HUES6 (cell line): ENCODE measurements at regions not wholly inside any gene's neighbourhood (a gene's known extent, or its start where the extent isn't known, plus 50 kb on each side); places are given as distances from the start of the nearest gene placed in this dataset.

Experiments
- H3K27ac ChIP-seq: 2 replicates; pipeline ENCODE4 v1.7.0; 2013; ENCODE audit warnings: low read depth, mild to moderate bottlenecking, low read length, inconsistent platforms
- H3K27me3 ChIP-seq: 2 replicates; pipeline ENCODE4 v1.6.1; 2013; ENCODE audit warnings: low read length; ENCODE audit not compliant: control insufficient read depth, insufficient read depth
- H3K36me3 ChIP-seq: 2 replicates; pipeline ENCODE4 v1.6.1; 2013; ENCODE audit warnings: low read length; ENCODE audit not compliant: control insufficient read depth, insufficient read depth
- H3K4me1 ChIP-seq: 2 replicates; pipeline ENCODE4 v1.6.1; 2013; ENCODE audit warnings: low read length; ENCODE audit not compliant: control insufficient read depth, insufficient read depth
- H3K4me3 ChIP-seq: 2 replicates; pipeline ENCODE4 v1.5.1; 2013; ENCODE audit warnings: low read depth, low read length
- H3K9ac ChIP-seq: one replicate; pipeline ENCODE4 v1.6.1; 2013; ENCODE audit warnings: mild to moderate bottlenecking, low read length
- H3K9me3 ChIP-seq: 2 replicates; pipeline ENCODE4 v1.6.1; 2013; ENCODE audit warnings: low read depth, low read length; ENCODE audit not compliant: control insufficient read depth, insufficient read depth

- Histone ChIP-seq H3K27me3 (no peaks in the 10 kb centered on the region), H3K9ac (no peak overlapping the region), H3K27ac (no peak overlapping the region), H3K4me3 (no peak overlapping the region), H3K36me3 (no peaks in the 10 kb centered on the region), H3K9me3 (no peaks in the 10 kb centered on the region), H3K4me1 (no peaks in the 10 kb centered on the region)
Measured at GRCh38 chr2:19033240-19033639, 325.2 kb downstream of the OSR1 start.

- Histone ChIP-seq H3K4me3 (no peak overlapping the region), H3K9me3 (no peaks in the 10 kb centered on the region), H3K36me3 (no peaks in the 10 kb centered on the region), H3K9ac (no peak overlapping the region), H3K27ac (no peak overlapping the region), H3K27me3 (no peaks in the 10 kb centered on the region), H3K4me1 (no peaks in the 10 kb centered on the region)
Measured at GRCh38 chr2:19031642-19032041, 326.8 kb downstream of the OSR1 start.

- Histone ChIP-seq H3K27me3 (no peaks in the 10 kb centered on the region), H3K9me3 (no peaks in the 10 kb centered on the region), H3K4me3 (no peak overlapping the region), H3K9ac (no peak overlapping the region), H3K36me3 (no peaks in the 10 kb centered on the region), H3K4me1 (no peaks in the 10 kb centered on the region), H3K27ac (no peak overlapping the region)
Measured at GRCh38 chr2:19029655-19030054, 328.8 kb downstream of the OSR1 start.

- Histone ChIP-seq H3K27me3 (no peaks in the 10 kb centered on the region), H3K4me3 (no peak overlapping the region), H3K4me1 (no peaks in the 10 kb centered on the region)
Measured at GRCh38 chr2:19028587-19029375, 329.6 kb downstream of the OSR1 start.

GRCh38 chr2:19027626-19028025, 330.8 kb downstream of the OSR1 start:
- Histone ChIP-seq H3K4me3 (no peak overlapping the region), H3K27me3 (no peaks in the 10 kb centered on the region), H3K36me3 (no peaks in the 10 kb centered on the region), H3K9ac (no peak overlapping the region), H3K9me3 (no peaks in the 10 kb centered on the region), H3K4me1 (no peaks in the 10 kb centered on the region), H3K27ac (no peak overlapping the region)

More at GRCh38 chr2:19028587-19029375, 329.6 kb downstream of the OSR1 start:
- H3K9me3 ChIP-seq = no peaks in the 10 kb centered on the region
- no peak overlapping the region for H3K27ac ChIP-seq
- no peaks in the 10 kb centered on the region for H3K36me3 ChIP-seq
- no peak overlapping the region for H3K9ac ChIP-seq

DNA sequence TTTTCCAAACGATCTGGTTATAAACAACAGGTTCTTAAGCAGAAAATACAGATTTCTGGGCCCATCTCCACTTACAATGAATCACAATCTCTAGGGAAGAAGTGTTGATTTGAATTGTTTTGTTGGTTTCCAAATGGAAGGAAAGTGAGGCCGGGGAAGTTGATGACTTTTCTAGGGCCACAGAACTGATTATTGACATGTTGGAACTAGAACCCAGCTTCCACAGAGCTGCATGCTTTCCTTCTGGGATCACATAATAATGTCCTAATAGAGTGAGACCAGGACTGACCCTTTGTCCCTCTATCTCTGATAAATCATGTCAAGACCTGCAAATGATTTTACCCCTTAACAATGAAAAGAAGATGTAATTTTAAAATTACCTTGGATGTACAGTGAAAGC, 332.2 kb downstream of the OSR1 start:
- H3K4me3 ChIP-seq = no peak overlapping the region
- H3K4me1 ChIP-seq = no peaks in the 10 kb centered on the region
- no peaks in the 10 kb centered on the region for H3K36me3 ChIP-seq
- no peak overlapping the region for H3K27ac ChIP-seq
- H3K9me3 ChIP-seq = no peaks in the 10 kb centered on the region
- H3K27me3 ChIP-seq = no peaks in the 10 kb centered on the region
- no peak overlapping the region for H3K9ac ChIP-seq

DNA sequence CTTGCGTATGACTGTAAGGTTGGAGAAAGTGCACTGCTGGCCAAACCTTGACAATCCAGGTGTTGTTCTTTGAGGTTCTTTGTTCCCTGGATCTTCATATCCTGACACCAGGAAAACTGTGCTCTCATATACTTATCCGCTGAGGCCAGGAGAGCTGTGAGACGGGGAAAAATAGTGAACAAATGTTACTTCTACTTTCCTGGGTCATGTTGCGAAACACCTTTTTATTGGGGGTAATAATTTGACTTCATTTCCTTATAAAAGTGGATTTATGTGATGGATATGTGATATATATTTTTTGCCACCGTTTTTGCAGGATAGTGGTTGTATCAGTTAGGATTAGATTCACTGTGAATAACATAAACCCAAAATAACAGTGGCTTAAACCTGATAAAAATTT, 336.1 kb downstream of the OSR1 start:
- H3K27ac ChIP-seq = no peak overlapping the region
- no peak overlapping the region for H3K9ac ChIP-seq
- H3K27me3 ChIP-seq = no peaks in the 10 kb centered on the region

GRCh38 chr2:19021721-19022120, 336.7 kb downstream of the OSR1 start:
- H3K27ac ChIP-seq = no peak overlapping the region
- H3K36me3 ChIP-seq = no peaks in the 10 kb centered on the region
- no peak overlapping the region for H3K9ac ChIP-seq
- no peak overlapping the region for H3K4me3 ChIP-seq
- no peaks in the 10 kb centered on the region for H3K9me3 ChIP-seq
- H3K27me3 ChIP-seq = no peaks in the 10 kb centered on the region
- no peaks in the 10 kb centered on the region; the same call in 1 of the 2 replicates for H3K4me1 ChIP-seq

More for the DNA sequence above, 336.1 kb downstream of the OSR1 start:
- Histone ChIP-seq H3K4me3 (no peak overlapping the region), H3K36me3 (no peaks in the 10 kb centered on the region), H3K9me3 (no peaks in the 10 kb centered on the region), H3K4me1 (no peaks in the 10 kb centered on the region; the same call in 1 of the 2 replicates)

DNA sequence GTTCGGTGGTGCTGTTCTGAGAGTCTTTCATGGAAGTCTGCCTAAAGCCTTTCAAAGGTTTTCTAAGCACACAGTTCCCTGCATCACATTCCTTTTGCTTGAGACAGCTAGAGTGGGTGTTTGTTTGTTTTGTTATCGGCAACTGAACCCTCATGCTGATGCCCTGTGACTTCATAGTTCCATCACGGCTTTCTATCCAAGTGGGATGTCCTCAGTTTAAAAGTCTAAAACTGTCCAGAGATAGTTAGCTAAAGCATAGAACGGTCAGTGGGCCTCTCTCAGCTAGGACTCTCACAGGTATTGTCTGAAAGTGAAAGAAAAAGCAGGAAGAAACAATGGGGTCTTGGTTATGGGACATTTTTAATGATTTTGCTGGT, 337.3 kb downstream of the OSR1 start:
- H3K4me1 ChIP-seq = no peaks in the 10 kb centered on the region; the same call in 1 of the 2 replicates
- no peaks in the 10 kb centered on the region for H3K27me3 ChIP-seq
- H3K9me3 ChIP-seq = no peaks in the 10 kb centered on the region
- no peaks in the 10 kb centered on the region for H3K36me3 ChIP-seq
- no peak overlapping the region for H3K4me3 ChIP-seq
- H3K27ac ChIP-seq = no peak overlapping the region
- H3K9ac ChIP-seq = no peak overlapping the region

GRCh38 chr2:19020144-19021099, 338.0 kb downstream of the OSR1 start:
- Histone ChIP-seq H3K27ac (no peak overlapping the region), H3K9me3 (no peaks in the 10 kb centered on the region), H3K27me3 (no peaks in the 10 kb centered on the region), H3K4me1 (no peaks in the 10 kb centered on the region; the same call in 1 of the 2 replicates), H3K36me3 (no peaks in the 10 kb centered on the region), H3K4me3 (no peak overlapping the region), H3K9ac (no peak overlapping the region)

- Histone ChIP-seq H3K4me3 (no peak overlapping the region), H3K9me3 (no peaks in the 10 kb centered on the region), H3K36me3 (no peaks in the 10 kb centered on the region), H3K27ac (no peak overlapping the region), H3K9ac (no peak overlapping the region), H3K4me1 (no peaks in the 10 kb centered on the region), H3K27me3 (no peaks in the 10 kb centered on the region)
Measured at GRCh38 chr2:19009510-19009909, 348.9 kb downstream of the OSR1 start.
